GM11168 (cell line): ENCODE measurements at regions not wholly inside any gene's neighbourhood (a gene's known extent, or its start where the extent isn't known, plus 50 kb on each side); places are given as distances from the start of the nearest gene placed in this dataset.
"Not testable (repeated sequence)": the region's sequence is repeated elsewhere in the genome, so short reads cannot be mapped to it uniquely, and the experiment has no call there.

Source experiments
- in situ Hi-C: fragments of 300-500 bp; cut with MboI; formaldehyde crosslinking; loops from one replicate; pipeline ENCODE4 v1.12.0; 2022; ENCODE audit warnings: low sequenced_read_pairs; ENCODE audit not compliant: unreplicated experiment

DNA sequence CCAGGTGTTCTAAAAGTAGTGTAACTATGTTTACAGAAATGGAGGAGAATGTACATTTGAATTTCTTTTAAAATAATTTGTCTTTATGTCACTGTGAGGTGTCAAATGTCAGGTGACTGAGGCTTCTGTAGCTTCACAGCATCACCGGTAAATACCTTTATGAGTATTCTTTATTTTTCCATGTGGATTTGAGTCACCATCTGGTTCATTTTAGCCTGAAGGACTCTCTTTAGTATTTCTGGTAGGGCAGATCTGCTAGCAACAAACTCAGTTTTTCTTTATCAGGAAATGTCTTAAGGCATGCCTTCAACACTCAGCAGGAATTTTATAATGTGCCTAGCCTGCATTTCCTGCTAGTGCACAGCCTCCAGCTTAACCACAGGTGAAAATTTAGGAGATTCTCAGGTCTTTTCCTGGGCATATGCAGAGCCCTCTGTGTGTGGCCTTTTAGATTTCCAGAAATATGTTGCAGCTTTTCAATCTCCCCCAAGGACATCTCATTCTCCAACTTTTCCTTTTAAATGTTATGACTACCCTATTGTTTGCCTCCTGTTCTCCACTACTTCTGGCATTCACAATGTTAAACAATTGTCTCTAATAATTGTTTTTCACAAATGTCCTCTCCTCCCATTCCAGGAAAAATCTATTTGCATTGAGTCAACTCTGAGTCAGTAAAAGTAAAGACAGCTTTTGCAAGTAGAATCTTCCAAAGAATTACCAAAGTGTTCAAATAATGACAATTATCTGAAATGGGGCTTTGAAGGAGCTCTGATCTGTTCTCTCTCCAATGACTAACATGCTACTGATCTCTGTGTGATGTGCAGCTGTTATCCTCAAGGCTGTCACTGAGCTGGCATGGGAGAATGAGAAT lies 239.4 kb upstream of the CPHXL start:
- in situ Hi-C loops, result no loop called here

DNA sequence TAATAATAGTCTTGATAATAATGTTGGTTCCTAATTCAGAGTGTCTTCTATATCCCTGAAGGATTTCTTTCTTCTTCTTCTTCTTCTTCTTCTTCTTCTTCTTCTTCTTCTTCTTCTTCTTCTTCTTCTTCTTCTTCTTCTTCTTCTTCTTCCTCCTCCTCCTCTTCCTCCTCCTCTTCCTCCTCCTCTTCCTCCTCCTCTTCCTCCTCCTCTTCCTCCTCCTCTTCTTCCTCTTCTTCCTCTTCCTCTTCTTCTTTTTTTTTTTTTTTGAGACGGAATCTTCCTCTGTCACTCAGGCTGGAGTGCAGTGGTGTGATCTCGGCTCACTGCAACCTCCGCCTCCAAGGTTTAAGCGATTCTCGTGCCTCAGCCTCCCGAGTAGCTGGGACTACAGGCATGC lies 242.8 kb upstream of the CPHXL start:
- in situ Hi-C loops, result not testable (repeated sequence)

DNA sequence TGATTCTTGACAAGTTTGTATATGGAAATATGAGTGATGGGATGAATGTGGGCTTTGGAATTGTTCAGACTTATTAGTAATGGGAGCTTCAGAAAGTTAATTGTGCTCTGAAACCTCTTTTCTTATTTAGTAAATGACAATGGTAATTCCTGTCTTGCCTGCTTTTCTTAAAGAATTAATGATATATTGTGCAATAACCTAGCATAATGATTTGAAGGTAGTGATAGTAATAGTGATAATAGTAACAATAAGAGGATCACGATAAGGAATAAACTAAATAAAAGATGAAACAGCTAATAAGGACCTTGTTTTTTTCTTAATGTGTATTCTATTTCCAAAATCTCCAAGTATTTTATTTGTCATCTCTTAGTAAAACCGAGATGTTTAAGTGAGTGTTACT lies 245.0 kb upstream of the CPHXL start:
- in situ Hi-C loops, result no loop called here

DNA sequence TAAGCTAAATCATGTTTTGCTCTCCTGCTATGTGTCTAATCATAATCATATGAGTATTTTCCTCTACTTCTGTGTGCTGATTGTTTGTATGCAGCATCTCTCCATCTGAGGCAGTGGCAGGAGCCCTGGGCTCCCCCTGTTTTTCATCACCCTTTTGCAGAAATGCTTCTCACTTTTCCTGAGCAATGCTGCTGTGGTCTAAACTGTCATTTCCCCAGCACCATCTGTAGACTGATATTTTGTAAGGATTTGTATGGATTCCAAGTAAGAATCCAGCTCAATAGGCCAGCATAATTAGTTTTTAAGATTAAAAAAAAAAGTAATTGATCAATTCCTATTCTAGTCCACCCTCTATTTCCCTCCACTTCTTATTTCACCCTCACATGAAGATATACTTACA lies 257.0 kb upstream of the CPHXL start:
- in situ Hi-C loops, result no loop called here

DNA sequence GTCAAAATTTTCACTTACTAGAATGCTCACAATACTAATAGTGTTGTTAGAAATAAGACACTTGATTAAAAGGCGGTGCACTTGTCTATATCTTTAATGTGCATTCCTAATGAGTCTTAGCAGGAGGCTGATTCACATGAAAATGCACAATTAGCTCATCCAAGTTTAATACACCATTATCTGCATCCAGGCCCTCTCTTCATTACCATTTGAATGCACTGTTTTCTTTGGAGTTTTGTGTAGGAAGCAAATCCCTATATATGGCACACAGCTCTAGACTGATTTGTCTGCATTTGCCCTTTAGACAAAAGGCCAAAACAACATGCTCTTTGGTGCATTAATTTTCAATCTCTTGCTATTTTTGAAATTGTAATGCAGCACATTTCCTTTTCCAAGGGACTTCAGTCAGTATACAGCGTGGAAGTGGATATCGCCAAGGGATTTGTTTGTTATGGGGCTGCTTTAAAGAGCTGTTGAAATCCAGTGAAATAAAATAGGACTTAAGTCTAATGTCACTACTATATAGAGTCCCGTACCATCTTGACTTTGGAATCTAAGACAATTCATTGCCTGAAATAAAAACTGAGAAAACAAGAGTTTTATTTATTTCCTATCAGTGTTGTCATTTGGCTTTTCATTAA lies 257.6 kb upstream of the CPHXL start:
- in situ Hi-C loops, result no loop called here

DNA sequence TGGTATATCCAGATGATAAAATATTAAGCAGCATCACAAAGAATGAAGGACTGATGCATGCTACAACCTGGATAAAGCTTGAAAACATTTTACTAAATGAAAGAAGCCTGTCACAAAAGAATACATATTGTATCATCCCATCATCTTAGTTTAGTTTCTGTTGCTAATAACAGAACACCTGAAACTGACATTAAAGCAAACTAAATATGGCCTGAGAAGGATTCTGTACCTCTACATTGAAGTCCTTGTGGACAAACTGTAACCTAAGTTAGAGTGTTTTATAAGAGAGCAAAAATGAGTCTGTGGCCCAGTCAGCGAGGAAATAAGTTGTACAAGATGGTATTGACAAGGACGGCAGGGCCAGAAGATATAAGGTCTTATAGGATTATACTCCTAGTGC lies 261.0 kb upstream of the CPHXL start:
- in situ Hi-C loops, result no loop called here

DNA sequence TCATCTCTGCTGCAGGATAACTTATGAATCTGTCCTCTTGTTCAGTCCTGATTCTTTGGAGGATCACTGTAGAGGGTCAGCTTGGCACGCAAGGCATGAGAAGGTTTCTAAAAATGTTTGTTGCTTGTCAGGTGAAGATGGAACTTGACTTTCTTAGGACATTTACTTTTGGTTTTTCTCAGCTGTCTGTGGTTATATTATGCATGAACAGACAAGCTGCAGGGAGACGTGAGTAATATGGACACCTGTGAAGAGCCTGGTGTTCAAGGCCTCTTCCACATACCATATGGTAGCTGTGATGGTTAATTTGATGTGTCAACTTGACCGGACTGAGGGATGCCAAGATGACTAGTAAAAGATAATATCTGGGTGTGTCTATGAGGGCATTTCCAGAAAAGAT lies 270.2 kb upstream of the CPHXL start:
- in situ Hi-C loops, result no loop called here

DNA sequence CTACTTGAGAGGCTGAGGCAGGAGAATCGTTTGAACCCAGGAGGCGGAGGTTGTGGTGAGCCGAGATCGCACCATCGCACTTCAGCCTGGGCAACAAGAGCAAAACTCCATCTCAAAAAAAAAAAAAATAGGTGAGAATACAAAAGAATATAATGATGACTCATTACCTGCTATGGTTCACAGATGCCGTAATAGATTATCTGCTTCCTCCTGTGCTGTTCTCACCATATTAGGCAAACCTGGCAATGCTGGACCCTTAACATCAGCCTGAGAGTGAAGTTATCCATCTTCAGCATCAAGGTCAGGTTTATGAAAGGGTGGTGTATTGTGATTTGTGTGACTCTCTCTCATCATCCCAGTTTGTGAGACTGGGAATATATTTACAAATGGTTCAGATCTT lies 271.3 kb upstream of the CPHXL start:
- in situ Hi-C loops, result no loop called here

DNA sequence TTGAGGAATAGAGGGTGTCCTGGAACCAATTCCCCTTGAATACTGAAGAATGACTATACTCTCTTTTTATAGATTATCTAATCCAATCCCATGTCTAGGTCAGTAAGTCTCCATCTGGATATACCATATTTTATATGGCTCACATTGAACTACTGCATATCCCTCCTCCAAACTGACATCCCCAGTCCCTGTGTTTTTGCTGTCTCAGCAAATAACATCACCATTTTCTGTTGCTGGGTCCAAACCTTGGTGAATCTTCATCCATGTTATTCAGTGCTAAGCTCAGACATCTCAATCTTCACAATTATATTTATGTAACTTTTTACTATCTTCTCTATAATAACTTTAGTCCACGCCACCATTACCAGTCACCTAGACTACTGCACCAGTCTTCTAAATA lies 269.6 kb upstream of the CNTNAP4 start:
- in situ Hi-C loops, result no loop called here

DNA sequence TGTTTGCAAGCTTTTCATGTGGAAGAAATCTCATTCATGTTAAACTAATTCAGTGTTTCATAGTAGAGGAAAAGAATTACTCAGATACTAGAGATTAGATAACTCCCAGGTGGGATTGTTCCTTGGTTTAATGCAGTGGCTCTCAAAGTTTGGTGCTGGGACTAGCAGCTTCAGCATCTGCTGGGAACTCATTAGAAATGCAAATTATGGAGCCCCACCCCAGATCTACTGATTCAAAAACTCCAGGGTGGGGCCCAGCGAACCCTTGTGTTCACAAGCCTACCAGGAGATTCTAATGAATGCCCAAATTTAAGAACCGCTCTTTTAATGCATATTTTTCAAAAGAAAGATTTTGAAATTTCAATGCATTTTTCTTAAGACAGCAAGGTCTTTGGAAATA lies 253.4 kb upstream of the CNTNAP4 start:
- in situ Hi-C loops, result no loop called here

DNA sequence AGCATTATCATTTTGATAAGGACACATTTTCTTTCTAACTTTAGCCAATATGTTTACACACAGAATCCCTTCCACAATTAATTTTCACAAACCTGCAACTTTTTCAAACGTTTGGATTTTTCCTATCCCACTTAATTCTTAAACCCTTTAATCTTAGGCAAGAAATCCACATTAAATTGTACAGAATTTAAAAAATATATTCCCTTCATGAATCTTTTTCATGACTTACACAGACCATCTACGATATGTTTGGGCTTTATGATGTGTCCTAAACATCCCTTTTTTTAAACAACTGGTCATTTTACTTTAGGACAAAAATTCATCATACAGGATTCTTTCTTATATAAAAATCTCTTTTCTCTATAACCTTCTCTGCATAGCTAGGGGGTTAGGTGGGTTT lies 241.5 kb upstream of the CNTNAP4 start:
- in situ Hi-C loops, result no loop called here

DNA sequence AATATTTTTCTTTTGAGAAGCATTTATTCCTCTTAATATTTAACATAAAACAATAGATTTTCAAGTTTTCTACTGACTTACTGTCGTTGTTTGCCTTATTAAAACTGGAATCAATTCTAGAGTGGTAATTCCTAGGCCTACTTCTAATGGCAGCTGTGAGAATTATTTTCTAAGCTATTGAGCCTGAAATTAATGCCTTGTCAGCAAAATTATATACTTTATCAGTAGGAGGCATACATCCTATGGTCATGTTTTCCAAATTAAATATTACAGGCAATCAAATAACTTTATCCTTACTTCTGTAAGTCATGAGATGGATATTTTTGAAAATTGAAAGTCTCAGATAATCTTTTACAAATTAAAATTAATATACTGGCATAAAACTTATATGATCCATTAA lies 239.1 kb upstream of the CNTNAP4 start:
- in situ Hi-C loops, result no loop called here

DNA sequence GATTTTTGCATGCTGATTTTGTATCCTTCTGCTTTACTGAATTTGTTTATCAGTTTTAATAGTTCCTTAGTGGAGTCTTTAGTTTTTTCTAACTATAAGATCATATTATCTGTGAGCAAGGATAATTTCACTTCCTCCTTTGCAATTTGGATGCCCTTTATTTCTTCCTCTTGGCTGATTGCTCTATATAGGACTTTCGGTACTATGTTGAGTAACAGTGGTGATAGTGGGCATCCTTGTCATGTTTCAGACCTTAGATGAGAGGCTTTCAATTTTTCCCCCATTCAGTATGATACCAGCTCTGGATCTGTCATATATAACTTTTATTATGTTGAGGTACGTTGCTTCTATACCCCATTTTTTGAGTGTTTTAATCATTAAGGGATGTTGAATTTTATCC lies 224.5 kb upstream of the CNTNAP4 start:
- in situ Hi-C loops, result no loop called here

DNA sequence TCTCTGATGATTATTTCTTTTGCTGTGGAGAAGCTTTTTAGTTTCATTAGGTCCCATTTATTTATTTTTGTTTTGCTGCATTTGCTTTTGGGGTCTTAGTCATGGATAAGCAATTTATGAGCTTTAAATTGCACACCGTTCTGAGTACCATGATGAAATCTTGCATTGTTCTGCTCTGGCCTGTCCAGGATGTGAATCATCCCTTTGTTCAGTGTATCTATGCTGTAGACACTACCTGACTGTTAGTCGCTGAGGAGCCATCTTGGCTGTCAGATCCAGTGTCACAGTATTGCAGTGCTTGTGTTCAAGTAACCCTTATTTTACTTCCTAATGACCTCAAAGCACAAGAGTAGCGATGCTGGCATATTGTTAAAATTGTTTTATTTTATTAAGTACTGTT lies 218.0 kb upstream of the CNTNAP4 start:
- in situ Hi-C loops, result no loop called here

DNA sequence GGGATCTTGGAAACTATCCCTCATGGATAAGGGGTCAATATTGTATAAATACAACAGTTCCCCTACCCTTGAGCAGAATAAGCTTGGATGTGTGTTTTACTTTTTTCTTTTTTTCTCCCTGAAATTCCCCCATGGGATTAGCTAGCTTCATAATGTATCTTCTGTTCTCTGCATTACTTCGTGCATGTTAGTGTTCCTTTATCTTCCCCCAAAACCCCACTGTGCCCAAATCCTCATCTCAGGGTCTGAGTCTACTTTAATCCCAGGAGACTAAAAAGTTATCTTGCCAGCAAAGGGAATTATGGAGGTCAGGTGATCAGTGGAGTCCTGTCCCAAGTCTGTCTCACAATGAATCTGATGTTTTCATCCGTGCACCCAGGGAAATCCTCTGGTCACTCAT lies 217.5 kb upstream of the CNTNAP4 start:
- in situ Hi-C loops, result no loop called here

DNA sequence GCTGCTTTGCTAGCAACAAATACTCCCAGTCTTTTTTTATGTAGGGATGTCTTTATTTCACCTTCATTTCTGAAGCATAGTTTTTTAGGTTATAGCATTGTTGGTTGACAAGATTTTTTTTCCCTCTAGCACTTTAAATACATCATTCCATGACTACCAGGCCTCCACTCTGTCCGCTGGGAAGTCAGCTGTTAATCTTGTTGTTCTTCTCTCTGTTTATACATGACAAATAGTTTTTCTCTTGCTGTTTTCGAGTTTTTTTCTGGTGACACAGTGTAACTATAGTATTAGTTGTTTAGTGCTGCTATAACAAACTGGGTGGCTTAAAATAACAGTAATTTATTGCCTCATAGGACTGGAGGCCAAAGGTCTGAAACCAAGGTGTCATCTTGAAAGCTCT lies 205.5 kb upstream of the CNTNAP4 start:
- in situ Hi-C loops, result no loop called here

DNA sequence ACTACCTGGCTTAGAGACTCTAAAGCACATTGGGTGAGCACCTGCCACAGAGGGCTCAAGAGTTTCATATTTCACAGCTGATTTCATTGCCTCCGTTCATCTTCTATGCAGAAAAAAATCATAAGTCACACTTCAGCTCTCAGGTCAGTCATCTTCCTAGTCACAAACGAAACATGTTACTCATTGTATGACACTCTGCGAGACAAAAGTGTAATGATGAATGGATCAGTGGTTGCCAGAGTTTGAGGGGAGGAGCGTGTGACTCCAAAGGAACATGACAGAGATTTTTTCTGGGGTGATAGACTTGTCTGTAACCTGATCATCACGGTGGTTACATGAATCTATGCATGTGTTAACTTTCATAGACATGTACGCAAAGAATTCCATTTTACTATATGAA lies 195.2 kb upstream of the CNTNAP4 start:
- in situ Hi-C loops, result no loop called here

DNA sequence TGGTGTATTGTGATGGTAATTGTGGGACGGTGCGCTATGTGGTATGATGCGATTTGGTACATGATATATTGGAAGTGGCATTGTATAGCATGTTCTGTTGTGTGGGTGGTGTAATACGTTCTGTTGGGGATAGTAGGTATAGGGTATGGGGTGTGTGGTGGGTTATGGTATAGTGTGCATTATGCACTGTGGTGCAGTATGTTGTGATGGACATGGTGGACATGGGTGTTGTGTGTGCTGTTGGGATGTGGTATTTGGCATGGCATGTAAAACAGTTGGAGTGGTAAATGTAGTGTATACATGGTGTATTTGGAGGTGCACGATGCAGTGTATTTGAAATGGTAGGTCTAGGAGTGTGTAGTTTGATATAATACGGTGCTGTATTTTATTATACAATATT lies 170.6 kb upstream of the CNTNAP4 start:
- in situ Hi-C loops, result no loop called here

DNA sequence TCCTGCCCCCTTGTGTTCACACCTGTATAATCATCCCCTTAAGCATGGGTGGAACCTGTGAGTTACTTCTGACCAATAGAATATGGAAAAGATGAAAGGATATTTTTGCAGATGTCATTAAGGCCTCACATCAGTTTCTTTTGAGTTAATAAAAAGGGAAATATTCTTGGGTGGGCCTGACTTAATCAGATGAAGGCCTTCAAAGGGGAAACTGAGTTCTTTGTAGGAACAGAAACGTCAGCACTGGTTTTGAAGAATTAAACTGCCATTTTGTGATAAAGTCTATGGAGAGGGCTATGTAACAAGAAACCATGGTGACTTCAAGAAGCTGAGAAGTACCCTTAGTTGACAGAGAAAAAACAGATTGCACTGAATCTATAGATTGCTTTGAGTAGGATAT lies 168.7 kb upstream of the CNTNAP4 start:
- in situ Hi-C loops, result no loop called here

DNA sequence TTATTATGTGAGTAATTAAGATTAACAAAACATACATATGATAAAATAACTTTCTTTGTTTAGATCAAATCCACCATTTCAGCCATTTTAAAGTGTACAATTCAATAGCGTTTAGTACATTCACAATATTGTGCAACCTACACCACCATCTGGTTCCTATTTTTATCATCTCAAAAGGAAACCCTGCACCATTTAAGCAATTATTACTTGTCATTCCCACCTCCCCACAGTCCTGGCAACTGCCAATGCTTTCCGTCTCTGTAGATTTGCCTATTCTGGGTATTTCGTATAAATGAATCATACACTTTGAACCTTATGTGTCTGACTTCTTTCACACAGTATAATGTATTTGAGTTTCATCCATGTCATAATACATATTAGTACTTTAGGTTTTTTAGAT lies 162.5 kb upstream of the CNTNAP4 start:
- in situ Hi-C loops, result no loop called here

DNA sequence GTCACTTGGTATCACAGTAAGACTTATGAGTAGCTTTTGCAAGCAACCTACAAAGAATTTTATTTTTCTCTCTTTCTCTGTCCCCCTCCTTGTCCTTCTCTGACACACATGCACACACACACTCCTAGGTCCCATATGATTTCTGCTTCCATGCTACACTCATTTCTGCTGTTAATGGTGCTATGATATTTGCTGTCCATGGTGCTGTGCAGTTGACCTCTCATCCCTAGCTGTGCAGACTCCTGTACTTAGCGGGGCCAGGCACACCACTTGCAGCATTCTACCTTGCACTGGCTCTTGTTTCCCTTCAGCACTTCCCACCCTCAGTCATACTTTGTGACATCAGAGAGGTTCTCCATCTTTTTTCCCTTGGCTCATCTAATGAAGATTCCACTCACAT lies 158.9 kb upstream of the CNTNAP4 start:
- in situ Hi-C loops, result no loop called here

DNA sequence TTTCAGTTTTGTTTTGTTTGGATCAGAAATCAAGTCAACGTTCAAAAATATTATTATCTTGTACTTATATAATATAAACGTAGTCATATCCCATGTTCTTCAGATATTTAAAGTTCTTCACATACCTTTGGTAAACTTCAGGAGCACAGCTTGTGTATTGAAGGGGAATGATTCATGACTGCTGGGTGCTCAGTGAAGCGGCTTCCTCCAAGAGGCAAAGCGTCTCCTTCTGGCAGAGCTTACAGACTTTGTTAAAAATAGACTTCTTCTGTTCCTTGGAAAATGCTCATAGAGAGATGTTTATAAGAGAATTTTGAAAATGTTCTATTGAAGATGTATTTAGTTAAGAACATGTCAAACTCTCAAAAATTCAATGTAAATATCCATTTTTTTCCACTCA lies 155.6 kb upstream of the CNTNAP4 start:
- in situ Hi-C loops, result no loop called here
